ENCODE measurements at regions not wholly inside any gene's neighbourhood (a gene's known extent, or its start where the extent isn't known, plus 50 kb on each side); places are given as distances from the start of the nearest gene placed in this dataset.

DNA sequence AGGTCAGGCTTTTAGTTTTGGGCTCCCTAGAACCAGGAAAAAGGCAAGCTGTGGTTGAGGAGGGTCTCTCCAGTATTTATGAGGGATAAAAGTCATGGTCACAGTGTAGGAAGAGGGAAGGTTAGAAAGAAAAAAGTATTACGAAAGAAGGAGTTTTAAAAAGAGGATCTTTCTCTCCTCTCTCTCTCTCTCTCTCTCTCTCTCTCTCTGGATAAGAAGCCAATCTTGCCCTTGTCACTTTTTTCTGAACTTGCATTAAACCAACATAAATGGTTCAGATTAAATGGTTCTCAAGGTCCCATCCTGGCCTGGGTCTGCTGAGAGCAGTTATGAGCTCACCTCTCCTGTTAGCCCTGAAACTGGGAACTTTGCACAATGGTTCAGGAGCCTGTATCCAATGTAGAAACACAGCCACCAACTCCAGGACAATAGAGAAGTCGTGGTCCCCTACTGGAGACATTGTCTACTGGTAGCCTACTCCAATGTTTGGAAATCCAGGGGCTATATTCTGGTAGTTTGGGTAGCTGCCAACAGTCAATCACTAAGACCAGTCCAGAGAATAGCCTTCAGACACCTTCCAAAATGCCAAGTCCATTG is 131.9 kb downstream of the DAD1 start:
- TF ChIP-seq EGR1 (IDR thresholded peaks at IDR 0.05; ENCODE audit: borderline replicate concordance in 1 of 2, low read depth in 2 of 2, low read length in 2 of 2) = no peak
- TF ChIP-seq RCOR1 (conservative IDR thresholded peaks at IDR 0.05; ENCODE audit: low read depth, low read length) = no peak
- no peak for TF ChIP-seq LARP7 (IDR thresholded peaks at IDR 0.05)
- TF ChIP-seq CEBPB (IDR thresholded peaks at IDR 0.05; ENCODE audit: borderline replicate concordance in 1 of 2, low read depth in 2 of 2, low read length in 2 of 2) = no peak
- TF ChIP-seq, protein P1, sequence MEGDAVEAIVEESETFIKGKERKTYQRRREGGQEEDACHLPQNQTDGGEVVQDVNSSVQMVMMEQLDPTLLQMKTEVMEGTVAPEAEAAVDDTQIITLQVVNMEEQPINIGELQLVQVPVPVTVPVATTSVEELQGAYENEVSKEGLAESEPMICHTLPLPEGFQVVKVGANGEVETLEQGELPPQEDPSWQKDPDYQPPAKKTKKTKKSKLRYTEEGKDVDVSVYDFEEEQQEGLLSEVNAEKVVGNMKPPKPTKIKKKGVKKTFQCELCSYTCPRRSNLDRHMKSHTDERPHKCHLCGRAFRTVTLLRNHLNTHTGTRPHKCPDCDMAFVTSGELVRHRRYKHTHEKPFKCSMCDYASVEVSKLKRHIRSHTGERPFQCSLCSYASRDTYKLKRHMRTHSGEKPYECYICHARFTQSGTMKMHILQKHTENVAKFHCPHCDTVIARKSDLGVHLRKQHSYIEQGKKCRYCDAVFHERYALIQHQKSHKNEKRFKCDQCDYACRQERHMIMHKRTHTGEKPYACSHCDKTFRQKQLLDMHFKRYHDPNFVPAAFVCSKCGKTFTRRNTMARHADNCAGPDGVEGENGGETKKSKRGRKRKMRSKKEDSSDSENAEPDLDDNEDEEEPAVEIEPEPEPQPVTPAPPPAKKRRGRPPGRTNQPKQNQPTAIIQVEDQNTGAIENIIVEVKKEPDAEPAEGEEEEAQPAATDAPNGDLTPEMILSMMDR (IDR thresholded peaks at IDR 0.05 in 2 of 3, conservative IDR thresholded peaks at IDR 0.05 in 1 of 3; ENCODE audit: control insufficient read depth in 2 of 3, extremely low read depth in 1 of 3, insufficient read depth in 1 of 3, low read depth in 3 of 3, low read length in 3 of 3) = no peak
- TF ChIP-seq RFX5 (IDR thresholded peaks at IDR 0.05; ENCODE audit: low read depth, low read length) = no peak
- no peak for TF ChIP-seq HDAC2 (IDR thresholded peaks at IDR 0.05)
- TF ChIP-seq ZNF622 (IDR thresholded peaks at IDR 0.05) = no peak
- no peak for TF ChIP-seq CHD1 (IDR thresholded peaks at IDR 0.05; ENCODE audit: low read depth, low read length)
- TF ChIP-seq, protein P2, sequence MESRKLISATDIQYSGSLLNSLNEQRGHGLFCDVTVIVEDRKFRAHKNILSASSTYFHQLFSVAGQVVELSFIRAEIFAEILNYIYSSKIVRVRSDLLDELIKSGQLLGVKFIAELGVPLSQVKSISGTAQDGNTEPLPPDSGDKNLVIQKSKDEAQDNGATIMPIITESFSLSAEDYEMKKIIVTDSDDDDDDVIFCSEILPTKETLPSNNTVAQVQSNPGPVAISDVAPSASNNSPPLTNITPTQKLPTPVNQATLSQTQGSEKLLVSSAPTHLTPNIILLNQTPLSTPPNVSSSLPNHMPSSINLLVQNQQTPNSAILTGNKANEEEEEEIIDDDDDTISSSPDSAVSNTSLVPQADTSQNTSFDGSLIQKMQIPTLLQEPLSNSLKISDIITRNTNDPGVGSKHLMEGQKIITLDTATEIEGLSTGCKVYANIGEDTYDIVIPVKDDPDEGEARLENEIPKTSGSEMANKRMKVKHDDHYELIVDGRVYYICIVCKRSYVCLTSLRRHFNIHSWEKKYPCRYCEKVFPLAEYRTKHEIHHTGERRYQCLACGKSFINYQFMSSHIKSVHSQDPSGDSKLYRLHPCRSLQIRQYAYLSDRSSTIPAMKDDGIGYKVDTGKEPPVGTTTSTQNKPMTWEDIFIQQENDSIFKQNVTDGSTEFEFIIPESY (IDR thresholded peaks at IDR 0.05) = no peak
- TF ChIP-seq POLR2A (IDR thresholded peaks at IDR 0.05; ENCODE audit: low read depth, low read length) = no peak
- no peak for TF ChIP-seq YY1 (IDR thresholded peaks at IDR 0.05; ENCODE audit: low read depth, low read length)
- no peak for TF ChIP-seq GABPA (IDR thresholded peaks at IDR 0.05; ENCODE audit: low read depth)
